NCI-H82 (cell line): ENCODE measurements at regions not wholly inside any gene's neighbourhood (a gene's known extent, or its start where the extent isn't known, plus 50 kb on each side); places are given as distances from the start of the nearest gene placed in this dataset.

ENCODE experiments used
- DNase-seq: peaks from one replicate; lab custom pipeline; 2025; lab: John Stamatoyannopoulos, UW

GRCh38 chr7:37504801-37505200 lies 56.1 kb upstream of the ELMO1 start:
- no peak for DNase-seq

DNA sequence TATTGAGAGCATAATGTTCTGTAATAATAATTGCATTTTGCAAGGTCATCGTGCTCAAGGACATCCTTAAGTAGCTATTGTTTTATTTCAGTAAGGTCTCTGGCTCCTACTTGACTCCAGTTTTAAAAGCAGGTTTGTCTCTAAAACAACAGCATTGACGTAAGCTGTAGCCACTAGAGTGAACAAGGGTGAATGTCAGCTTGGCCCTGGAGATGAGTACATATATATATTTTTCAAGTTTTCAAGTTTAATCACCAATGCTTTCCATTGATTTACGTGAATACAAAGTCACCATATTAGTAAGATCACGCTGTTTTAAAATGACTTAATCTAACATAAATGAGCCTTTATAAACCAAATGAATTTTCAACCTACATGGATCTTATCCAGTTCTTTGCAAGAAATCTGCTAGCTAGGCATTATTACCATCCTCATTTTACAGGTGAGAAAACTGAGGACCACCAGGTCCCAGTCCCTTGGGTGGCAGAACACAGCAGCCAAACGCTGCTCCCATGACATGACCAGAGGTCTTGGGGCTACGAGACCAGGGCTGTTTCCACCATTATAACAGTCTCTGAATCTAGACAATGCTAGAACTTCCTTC lies 57.2 kb upstream of the ELMO1 start:
- no peak for DNase-seq

- no peak for DNase-seq
Measured at GRCh38 chr7:37508118-37508517, 59.5 kb upstream of the ELMO1 start.

GRCh38 chr7:37510043-37510634 lies 61.5 kb upstream of the ELMO1 start:
- peak; percentile 50 for DNase-seq

DNA sequence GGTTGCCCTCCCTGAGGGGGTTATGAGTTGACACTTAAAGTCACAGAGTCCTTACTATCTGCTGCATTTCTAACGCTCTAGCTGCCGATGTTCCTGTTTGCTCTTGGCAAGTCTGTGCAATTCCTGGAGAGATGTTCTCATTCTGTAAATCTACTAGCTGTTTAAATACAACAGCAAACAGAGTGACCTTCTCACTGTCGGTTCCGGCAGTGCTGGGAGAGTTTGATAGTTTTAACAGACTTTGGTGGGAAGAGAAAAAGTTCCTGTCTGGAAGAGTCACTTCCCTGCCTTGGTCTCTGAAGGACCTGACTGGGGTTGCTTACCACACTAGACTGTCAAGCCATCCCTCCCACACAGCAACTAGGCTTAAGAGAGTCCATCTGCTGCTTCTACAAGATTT lies 63.3 kb upstream of the ELMO1 start:
- no peak for DNase-seq

DNA sequence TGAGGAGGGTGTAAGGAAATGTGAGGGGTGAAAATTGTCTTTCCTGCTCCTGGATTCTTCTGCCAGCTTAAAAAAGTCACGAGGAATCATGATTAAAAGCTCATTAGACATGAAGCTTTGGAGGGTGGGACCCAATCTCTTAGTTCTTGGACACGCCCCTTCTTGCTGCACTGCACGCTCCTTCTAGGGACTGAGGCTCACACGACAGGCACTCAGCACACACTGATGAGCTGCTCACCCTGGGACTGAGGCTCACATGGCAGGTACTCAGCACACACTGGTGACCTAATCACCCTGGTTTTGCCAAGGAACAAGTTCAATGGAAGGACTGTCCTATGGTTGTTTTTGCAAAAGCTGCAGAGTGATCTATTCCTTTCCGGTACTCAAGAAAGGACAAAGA lies 65.8 kb upstream of the ELMO1 start:
- peak; percentile 52 for DNase-seq

GRCh38 chr7:37516664-37517063 lies 68.0 kb upstream of the ELMO1 start:
- DNase-seq, result peak; percentile 38

- no peak for DNase-seq
Measured at GRCh38 chr7:37518266-37518665, 69.6 kb upstream of the ELMO1 start.

DNA sequence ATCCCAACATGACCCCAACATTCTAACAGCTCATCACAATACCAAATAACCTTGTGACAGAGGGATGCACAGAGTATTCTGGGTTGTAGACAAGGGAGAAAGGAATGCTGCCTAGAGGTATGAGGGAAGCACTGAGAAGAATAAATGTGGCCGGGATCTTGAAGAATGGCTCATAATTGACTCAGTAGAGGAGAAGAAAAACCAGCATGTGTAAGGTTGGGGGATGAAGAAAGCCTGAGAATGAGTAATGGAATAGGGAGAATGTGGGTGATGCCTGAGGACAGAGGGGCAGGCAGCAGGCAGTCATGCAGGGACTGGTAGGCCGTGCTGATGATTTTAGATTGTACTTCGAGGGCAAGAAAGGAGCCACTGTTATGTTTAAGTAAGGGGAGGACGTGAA lies 75.4 kb upstream of the ELMO1 start:
- DNase-seq, result no peak

GRCh38 chr7:37524797-37525196 lies 76.1 kb upstream of the ELMO1 start:
- DNase-seq, result no peak

GRCh38 chr7:37526623-37527022 lies 78.0 kb upstream of the ELMO1 start:
- DNase-seq, result no peak

DNA sequence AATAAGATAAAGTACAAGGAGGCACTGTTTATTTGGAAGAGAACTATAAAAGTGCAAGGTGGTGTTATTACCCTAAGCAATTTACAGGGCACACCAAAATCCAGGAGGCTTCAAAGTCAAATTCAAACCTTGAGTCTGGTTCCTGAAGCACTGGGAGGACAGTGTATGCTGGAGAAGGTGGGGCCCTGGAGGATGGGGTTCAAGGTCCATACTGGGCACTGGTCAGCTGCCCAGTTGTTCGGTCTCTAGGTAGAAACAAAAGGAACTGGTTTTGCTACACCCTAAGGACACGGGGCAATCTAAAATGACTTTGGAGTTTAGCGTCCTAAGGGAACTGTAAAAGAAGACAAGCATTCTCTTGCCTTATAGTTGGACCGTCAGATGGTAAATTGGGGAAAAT lies 78.4 kb upstream of the ELMO1 start:
- DNase-seq, result no peak

GRCh38 chr7:37531225-37531624 lies 82.6 kb upstream of the ELMO1 start:
- peak; percentile 18 for DNase-seq

DNA sequence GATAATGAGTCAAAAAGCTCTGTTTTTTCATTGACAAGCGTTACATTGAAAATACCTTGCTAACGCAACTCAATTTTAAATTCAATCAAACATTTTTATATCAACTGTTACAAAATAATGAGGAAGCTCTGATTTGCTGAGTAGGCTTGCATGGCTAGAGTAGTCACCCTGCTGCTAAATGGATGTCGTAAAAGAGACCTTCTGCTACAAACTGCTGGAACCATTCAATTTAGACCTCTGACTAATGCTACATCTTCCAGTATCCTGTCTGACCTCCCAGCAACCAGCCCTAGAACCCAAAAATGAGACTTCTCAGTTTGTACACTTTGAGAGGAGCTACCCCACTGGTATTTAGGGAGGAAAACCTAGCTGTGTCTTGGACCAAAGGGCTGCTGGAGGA lies 84.0 kb upstream of the ELMO1 start:
- DNase-seq, result no peak

DNA sequence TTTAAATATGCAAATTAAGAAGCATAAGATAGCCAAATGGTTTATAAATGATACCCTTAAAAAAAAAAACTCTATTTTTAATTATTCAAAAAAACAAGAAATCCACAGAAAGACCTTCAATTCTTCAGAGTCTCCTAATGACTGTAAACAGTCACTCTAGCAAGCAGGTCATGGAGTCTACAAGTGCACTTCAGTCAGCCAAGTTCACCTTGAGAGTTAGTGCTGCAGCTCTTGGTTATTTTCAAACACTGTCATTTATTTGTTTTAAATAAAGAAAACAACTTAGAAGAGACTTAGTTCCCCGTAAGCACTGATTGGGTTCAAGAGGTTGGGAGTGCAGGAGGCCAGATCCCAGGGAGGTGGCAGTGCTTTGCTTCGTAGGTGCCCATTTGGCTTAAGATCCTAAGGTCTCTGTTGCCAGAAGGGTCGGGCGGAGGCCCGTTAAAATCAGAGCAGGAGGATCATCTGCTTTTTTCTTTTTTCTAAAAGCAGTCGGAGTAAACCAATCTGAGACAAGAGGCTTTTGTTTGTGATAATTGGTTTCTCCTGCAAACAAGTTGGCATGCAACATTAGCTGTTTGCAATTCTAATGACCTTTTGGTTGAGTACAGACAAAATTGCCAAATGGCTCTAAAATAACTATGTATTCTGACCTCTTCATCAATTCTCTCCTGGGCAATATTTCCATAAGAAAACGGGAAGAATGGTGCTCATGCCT lies 86.4 kb upstream of the ELMO1 start:
- no peak for DNase-seq

- DNase-seq, result no peak
Measured at GRCh38 chr7:37535841-37536240, 87.2 kb upstream of the ELMO1 start.

GRCh38 chr7:37536706-37537105 lies 88.0 kb upstream of the ELMO1 start:
- DNase-seq, result no peak

- no peak for DNase-seq
Measured at GRCh38 chr7:37537439-37537838, 88.8 kb upstream of the ELMO1 start.

DNA sequence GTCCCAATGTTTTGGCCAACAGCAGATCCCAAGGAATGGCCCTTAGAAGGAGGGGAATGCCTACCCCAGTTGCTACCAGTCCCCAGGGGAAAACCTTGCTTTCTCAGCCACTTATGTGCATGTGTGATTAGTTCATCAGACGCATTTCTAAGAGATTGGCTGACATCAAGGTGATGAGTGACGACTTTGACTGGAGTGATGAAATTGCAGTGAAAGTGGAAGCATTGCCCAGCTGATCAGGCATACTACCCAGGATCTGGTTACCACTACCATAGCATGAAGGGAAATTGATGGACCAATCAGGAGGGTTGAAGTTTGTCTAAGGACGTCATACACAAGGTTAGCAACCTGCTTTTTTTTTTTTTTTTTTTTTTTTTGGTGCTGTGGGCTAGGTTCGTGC lies 90.3 kb upstream of the ELMO1 start:
- no peak for DNase-seq

GRCh38 chr7:37540917-37541316 lies 92.3 kb upstream of the ELMO1 start:
- DNase-seq, result no peak

DNA sequence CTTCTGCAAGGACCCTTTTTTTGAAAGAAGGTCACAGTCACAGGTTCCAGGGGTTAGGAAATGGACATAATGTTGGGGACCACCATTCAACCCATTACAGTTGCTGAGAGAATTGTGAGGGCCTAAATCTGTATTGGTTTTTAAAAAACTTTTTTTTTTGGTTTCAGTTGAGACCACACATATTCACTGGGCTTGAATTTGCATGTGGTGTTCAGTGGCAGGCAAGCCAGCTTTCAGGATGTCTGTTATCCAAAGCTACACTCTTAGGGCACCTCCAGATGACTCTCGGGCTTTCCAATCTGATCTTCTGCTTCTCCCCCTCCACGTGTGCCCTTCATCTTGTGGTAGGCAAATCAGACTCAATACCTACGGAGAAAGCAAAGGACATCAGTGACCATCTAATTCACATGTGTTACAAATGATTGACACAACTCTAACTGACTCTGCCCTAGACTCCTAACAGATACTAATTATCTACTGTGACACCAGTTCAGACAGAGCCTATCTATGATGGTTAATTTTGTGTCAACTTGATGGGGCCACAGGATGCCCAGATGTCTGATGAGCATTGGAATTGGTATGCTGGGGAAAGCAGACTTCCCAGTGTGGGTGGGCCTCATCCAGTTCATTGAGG lies 93.3 kb upstream of the ELMO1 start:
- no peak for DNase-seq

- DNase-seq, result no peak
Measured at GRCh38 chr7:37545619-37546534, 97.2 kb upstream of the ELMO1 start.
